Fibroblast of pulmonary artery (primary cell): ENCODE measurements at regions not wholly inside any gene's neighbourhood (a gene's known extent, or its start where the extent isn't known, plus 50 kb on each side); places are given as distances from the start of the nearest gene placed in this dataset.

ENCODE experiments used
- DNase-seq: peaks from one replicate; pipeline ENCODE4 v3.0.0-alpha.2; 2010; ENCODE audit warnings: low read depth
- H3K4me3 ChIP-seq: replicated peaks from 2 replicates; pipeline ENCODE4 v1.5.1; 2011; ENCODE audit warnings: low read depth, mild to moderate bottlenecking, control low read depth, low read length, moderate library complexity
- CTCF ChIP-seq: IDR thresholded peaks from 2 replicates; pipeline ENCODE4 v1.5.1; 2011; ENCODE audit warnings: mild to moderate bottlenecking, control low read depth, low read length, inconsistent platforms; ENCODE audit errors: missing control alignments

GRCh38 chr3:63762180-63762579, 56.9 kb upstream of the C3orf49 start:
- no peak for DNase-seq
- H3K4me3 ChIP-seq: no peak overlapping the region
- TF ChIP-seq CTCF: no peak

- no peak for DNase-seq
- H3K4me3 ChIP-seq: no peak overlapping the region
- no peak for TF ChIP-seq CTCF
Measured at GRCh38 chr3:63762934-63763550, 56.1 kb upstream of the C3orf49 start.

- no peak for DNase-seq
- no peak overlapping the region for H3K4me3 ChIP-seq
- no peak for TF ChIP-seq CTCF
Measured at GRCh38 chr3:63764511-63764910, 54.6 kb upstream of the C3orf49 start.

GRCh38 chr3:63766261-63766660, 52.8 kb upstream of the C3orf49 start:
- no peak for TF ChIP-seq CTCF
- H3K4me3 ChIP-seq: no peak overlapping the region
- DNase-seq: no peak

GRCh38 chr3:63768386-63768785, 50.7 kb upstream of the C3orf49 start:
- no peak for DNase-seq
- H3K4me3 ChIP-seq: no peak overlapping the region
- no peak for TF ChIP-seq CTCF

GRCh38 chr3:63768888-63769287, 50.2 kb upstream of the C3orf49 start:
- DNase-seq: no peak
- H3K4me3 ChIP-seq: no peak overlapping the region
- no peak for TF ChIP-seq CTCF
